Natural killer cell (primary cell): ENCODE measurements at regions not wholly inside any gene's neighbourhood (a gene's known extent, or its start where the extent isn't known, plus 50 kb on each side); places are given as distances from the start of the nearest gene placed in this dataset.

ENCODE experiments used
- ATAC-seq, 3 donors: fragments of 150-1000 bp in 2 of 3; fragments of 200-7000 bp in 1 of 3; cut with Tn5 transposase; 1 replicate in 1 of 3; 2 replicates in 2 of 3; pipeline ENCODE4 v1.10.0; 2021; ENCODE audit warnings: mild to moderate bottlenecking in 2 of 3, moderate library complexity in 2 of 3
- DNase-seq, 2 donors: peaks; one replicate each; pipeline versions ENCODE4 v3.0.0 to v3.0.0-alpha.2; 2013 to 2021; ENCODE audit warnings: mixed read lengths in 1 of 2
- H3K27ac ChIP-seq: one replicate; pipeline ENCODE4 v1.5.1; 2013; ENCODE audit warnings: mild to moderate bottlenecking, low read length
- H3K27me3 ChIP-seq: one replicate; pipeline ENCODE4 v1.6.1; 2013; ENCODE audit warnings: low read length; ENCODE audit not compliant: control insufficient read depth, insufficient read depth
- H3K36me3 ChIP-seq: one replicate; pipeline ENCODE4 v1.6.1; 2013; ENCODE audit warnings: low read length; ENCODE audit not compliant: control insufficient read depth, insufficient read depth
- H3K4me1 ChIP-seq: one replicate; pipeline ENCODE4 v1.6.1; 2013; ENCODE audit warnings: low read length; ENCODE audit not compliant: control insufficient read depth, insufficient read depth
- H3K4me3 ChIP-seq: one replicate; pipeline ENCODE4 v1.5.1; 2013; ENCODE audit warnings: low read length
- H3K9me3 ChIP-seq: one replicate; pipeline ENCODE4 v1.6.1; 2013; ENCODE audit warnings: low read length; ENCODE audit not compliant: control insufficient read depth, insufficient read depth
- H3K27ac Mint-ChIP-seq, 2 donors: one replicate each; pipeline ENCODE4 v1.8.0; 2022; ENCODE audit warnings: mild to moderate bottlenecking in 2 of 2, mixed read lengths in 2 of 2, moderate library complexity in 1 of 2
- H3K27me3 Mint-ChIP-seq, 2 donors: one replicate each; pipeline ENCODE4 v1.8.0; 2022; ENCODE audit warnings: low read depth in 2 of 2, mixed read lengths in 2 of 2
- H3K36me3 Mint-ChIP-seq: one replicate; pipeline ENCODE4 v1.8.0; 2022; ENCODE audit warnings: mixed read lengths
- H3K4me1 Mint-ChIP-seq, 2 donors: one replicate each; pipeline ENCODE4 v1.8.0; 2022; ENCODE audit warnings: mixed read lengths in 2 of 2
- H3K4me3 Mint-ChIP-seq: one replicate; pipeline ENCODE4 v1.8.0; 2022; ENCODE audit warnings: mild to moderate bottlenecking, moderate library complexity, mixed read lengths
- H3K9me3 Mint-ChIP-seq, 2 donors: one replicate each; pipeline ENCODE4 v1.8.0; 2022; ENCODE audit warnings: mixed read lengths in 2 of 2
- WGBS: methylation state at CpG from one replicate; pipeline ENCODE4 v1.1.7; 2013; ENCODE audit warnings: missing lambda C conversion rate; ENCODE audit not compliant: insufficient coverage; 5-methylcytosine and 5-hydroxymethylcytosine counted together
- intact Hi-C: fragments of 100-400 bp; cut with micrococcal nuclease; formaldehyde crosslinking; loops from one replicate; pipeline ENCODE4 v1.14.2; 2022
- TF ChIP-seq, protein P1 (sequence below): fragments of 200-600 bp; IDR thresholded peaks from one replicate; pipeline ENCODE4 v1.8.0; 2022; ENCODE audit warnings: antibody characterized with exemption

DNA sequence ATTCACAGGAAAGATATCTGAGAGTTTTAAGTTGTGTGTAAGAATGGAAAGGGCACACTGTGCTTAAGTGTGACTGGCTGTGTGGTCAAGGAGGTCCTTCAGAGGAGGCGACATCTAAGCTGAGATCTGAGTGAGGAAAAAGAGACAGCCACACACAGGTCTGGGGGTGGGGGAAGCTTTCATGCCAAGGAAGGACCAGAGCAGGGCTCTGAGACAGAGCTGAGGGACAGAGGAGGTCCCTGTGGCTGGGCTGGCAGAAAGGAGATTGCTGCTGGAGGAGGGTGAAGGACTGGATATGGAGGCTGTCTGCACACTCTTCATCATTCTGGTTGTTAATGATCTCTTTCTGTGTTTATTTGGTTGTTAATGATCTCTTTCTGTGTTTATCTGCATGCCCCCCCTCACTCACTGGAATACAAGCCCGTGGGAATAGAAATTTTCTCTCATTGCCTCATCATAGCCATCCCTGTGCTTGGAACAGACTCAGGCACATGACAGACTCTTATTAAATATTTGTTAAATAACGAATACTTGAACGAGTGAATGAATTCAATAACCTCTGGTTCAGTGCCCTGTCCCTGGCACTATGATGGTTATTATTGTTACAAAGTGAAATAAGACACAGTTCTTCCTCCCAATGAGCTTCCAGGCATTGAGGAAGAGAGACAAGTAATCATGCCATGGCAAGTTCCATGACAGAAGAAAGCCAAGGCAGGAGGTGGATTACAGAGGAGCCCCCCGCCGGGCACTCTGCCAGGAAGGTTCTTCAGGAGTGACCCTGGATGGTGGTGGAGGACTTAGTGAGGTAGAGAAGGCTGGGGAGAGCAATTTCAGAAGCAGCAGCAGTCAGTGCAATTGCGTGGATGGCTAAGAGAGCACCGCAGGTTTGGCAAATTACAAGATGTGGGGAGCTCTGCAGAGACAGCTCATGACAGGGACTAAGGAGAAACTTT is 399.4 kb upstream of the HS6ST1 start:
- Mint-ChIP-seq H3K27me3 (peaks cover 13 to 22% of the 10 kb centered on the region in 2 donors), H3K4me1 (no peaks in the 10 kb centered on the region), H3K36me3 (no peaks in the 10 kb centered on the region), H3K4me3 (no peak overlapping the region), H3K27ac (no peak overlapping the region), H3K9me3 (no peaks in the 10 kb centered on the region)
- intact Hi-C loops, result no loop called here
- Histone ChIP-seq H3K4me1 (peaks cover 6% of the 10 kb centered on the region), H3K27me3 (no peaks in the 10 kb centered on the region), H3K36me3 (no peaks in the 10 kb centered on the region), H3K9me3 (no peaks in the 10 kb centered on the region), H3K27ac (no peak overlapping the region), H3K4me3 (no peak overlapping the region)
- TF ChIP-seq, protein P1, sequence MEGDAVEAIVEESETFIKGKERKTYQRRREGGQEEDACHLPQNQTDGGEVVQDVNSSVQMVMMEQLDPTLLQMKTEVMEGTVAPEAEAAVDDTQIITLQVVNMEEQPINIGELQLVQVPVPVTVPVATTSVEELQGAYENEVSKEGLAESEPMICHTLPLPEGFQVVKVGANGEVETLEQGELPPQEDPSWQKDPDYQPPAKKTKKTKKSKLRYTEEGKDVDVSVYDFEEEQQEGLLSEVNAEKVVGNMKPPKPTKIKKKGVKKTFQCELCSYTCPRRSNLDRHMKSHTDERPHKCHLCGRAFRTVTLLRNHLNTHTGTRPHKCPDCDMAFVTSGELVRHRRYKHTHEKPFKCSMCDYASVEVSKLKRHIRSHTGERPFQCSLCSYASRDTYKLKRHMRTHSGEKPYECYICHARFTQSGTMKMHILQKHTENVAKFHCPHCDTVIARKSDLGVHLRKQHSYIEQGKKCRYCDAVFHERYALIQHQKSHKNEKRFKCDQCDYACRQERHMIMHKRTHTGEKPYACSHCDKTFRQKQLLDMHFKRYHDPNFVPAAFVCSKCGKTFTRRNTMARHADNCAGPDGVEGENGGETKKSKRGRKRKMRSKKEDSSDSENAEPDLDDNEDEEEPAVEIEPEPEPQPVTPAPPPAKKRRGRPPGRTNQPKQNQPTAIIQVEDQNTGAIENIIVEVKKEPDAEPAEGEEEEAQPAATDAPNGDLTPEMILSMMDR, result no peak
- DNase-seq (no peak), ATAC-seq (no peak)
- 92% methylated on average over 7 of the region's 8 CpGs for WGBS

DNA sequence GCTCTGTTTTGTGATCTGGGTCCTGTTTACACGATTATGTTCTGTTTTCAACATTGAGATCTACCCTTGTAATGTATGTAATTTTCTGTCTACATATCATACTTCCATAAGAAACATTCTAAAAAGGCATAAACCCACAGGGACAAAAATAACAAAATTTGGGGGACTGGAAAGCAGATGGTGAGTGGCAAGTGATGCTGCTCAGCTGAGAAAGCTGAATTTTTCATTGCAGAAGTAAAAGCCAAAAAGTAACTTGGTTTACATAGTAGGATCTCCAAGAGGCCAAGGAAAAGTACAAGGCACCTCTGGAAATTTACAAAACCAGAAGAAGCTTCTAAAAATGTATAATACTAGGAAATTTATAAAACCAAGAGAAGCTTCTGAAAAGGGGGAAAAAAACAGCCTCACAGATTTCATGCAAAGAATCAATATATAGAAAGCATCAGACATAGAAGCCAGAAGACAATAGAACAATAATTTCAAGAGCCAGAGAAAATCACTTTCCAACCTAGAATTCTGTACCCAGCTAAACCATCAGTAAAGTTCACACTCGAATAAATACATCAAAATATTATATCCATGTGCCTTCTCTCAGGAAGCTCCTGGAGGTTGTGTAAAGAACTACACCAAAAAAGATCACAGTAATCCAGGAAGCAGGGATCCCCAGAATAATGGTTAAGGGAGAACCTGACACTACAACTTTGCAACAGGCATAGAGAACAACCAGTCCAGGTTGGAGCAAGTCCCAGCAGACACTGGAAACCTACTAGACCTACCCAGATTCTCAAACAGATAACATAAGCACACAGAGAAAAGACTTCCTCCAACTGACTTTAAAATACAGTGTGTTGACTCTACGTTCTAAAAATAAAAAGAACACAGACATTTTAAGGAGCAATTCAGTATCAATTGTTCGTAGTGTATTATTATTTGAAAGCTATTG is 401.7 kb upstream of the HS6ST1 start:
- WGBS, result 74% methylated on average over 2 of the region's 4 CpGs
- intact Hi-C loops, result no loop called here
- Histone ChIP-seq H3K27me3 (no peaks in the 10 kb centered on the region), H3K4me3 (no peak overlapping the region), H3K36me3 (no peaks in the 10 kb centered on the region), H3K27ac (no peak overlapping the region), H3K4me1 (no peaks in the 10 kb centered on the region), H3K9me3 (no peaks in the 10 kb centered on the region)
- Mint-ChIP-seq H3K27ac (no peak overlapping the region), H3K4me1 (no peaks in the 10 kb centered on the region), H3K9me3 (no peaks in the 10 kb centered on the region), H3K4me3 (no peak overlapping the region), H3K36me3 (no peaks in the 10 kb centered on the region), H3K27me3 (peaks cover 9 to 12% of the 10 kb centered on the region in 2 donors)
- DNase-seq (no peak), ATAC-seq (no peak)
- TF ChIP-seq, protein P1, result no peak

DNA sequence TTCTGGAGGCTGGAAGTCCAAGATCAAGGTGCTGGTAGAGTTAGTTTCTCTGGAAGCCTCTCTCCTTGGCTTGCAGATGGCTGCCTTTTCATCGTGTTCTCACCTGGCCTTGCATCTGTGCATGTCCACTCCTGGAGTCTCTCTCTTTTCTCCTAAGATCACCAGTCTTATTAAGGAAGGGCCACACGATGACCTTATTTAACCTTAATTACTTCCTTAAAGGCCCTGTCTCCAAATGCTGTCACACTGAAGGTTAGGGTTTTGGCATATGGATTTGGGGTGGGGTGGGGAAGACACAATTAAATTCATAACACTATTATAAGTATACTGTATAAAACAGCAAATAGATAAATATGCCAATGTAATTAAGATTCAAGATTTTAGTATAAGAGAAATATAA is 402.4 kb upstream of the HS6ST1 start:
- no peaks in the 10 kb centered on the region for H3K27me3 ChIP-seq
- TF ChIP-seq, protein P1, result no peak
- H3K4me1 Mint-ChIP-seq, result peaks cover 0 to 3% of the 10 kb centered on the region in 2 donors
- H3K27me3 Mint-ChIP-seq, result peaks cover 5 to 6% of the 10 kb centered on the region in 2 donors
- no peaks in the 10 kb centered on the region for H3K4me1 ChIP-seq
- no peaks in the 10 kb centered on the region for H3K36me3 Mint-ChIP-seq
- H3K27ac Mint-ChIP-seq, result no peak overlapping the region
- WGBS, result 94% methylated on average over 1 of the region's 2 CpGs
- no peak overlapping the region for H3K4me3 Mint-ChIP-seq
- H3K9me3 Mint-ChIP-seq, result no peaks in the 10 kb centered on the region
- no peaks in the 10 kb centered on the region for H3K36me3 ChIP-seq
- DNase-seq (no peak), ATAC-seq (no peak)
- no peak overlapping the region for H3K27ac ChIP-seq
- H3K9me3 ChIP-seq, result no peaks in the 10 kb centered on the region
- no peak overlapping the region for H3K4me3 ChIP-seq
- intact Hi-C loops, result no loop called here
